ENCODE measurements at regions not wholly inside any gene's neighbourhood (a gene's known extent, or its start where the extent isn't known, plus 50 kb on each side); places are given as distances from the start of the nearest gene placed in this dataset.
"Not testable (repeated sequence)": the region's sequence is repeated elsewhere in the genome, so short reads cannot be mapped to it uniquely, and the experiment has no call there.

DNA sequence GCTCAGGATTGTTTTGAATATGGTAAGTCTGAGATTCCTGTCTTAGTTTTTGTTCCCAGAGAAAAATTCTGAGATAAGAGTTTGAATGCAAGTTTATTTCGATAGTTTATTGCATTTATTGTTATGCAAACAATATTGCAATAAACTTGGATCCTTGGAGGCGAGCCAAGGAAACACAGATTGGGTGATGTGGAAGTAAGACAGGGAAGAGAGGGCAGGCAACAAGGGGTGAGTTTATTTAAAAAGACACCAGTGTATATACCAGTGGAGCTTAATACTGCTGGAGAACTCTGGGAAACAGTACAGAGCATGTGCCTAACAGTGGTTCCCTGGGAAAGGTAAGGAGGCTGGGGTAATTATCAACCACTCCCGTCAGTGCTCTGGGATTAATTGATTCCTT lies 87.5 kb upstream of the NEDD4L start:
- no peak for DNase-seq (ENCODE audit: low read depth in 3 of 3, low spot score in 2 of 3)

DNA sequence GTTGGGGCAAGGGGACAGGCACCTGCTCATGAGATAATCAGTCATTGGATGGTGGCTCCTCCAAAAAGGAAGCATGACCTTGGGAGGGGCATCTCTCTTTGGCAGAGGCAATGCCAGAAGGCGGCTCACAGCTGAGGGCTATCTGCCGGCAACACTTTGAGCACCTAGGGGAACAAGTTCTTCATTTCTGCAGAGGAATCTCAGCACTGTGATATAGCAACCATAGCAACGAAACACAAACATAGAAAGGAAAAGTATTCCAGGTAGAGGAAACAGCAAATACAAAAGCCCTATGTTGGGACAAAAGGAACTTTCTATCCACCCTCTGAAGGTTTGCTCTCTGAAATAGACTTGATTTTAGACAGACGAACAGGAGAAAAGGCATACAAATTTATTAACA lies 89.1 kb upstream of the NEDD4L start:
- no peak for DNase-seq (ENCODE audit: low read depth in 3 of 3, low spot score in 2 of 3)

DNA sequence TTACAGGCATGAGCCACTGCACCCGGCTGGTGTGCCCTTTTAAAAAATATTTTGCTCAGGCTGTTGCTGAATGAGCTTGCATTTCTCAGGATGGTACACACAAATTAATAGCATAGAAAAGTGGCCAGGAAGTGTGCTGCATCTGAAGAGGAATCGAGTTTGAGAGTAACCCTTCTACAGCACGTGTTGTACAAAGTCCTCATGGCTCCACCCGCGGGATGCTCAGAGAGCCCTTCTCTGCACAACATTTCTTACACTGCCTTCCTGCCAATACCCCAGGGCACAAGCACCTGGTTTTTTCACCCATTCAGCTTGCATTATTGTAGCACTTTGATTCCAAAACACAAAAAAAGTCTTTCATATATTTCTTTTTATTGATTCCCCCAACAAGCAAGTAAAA lies 90.1 kb upstream of the NEDD4L start:
- DNase-seq (ENCODE audit: low read depth in 3 of 3, low spot score in 2 of 3): no peak

DNA sequence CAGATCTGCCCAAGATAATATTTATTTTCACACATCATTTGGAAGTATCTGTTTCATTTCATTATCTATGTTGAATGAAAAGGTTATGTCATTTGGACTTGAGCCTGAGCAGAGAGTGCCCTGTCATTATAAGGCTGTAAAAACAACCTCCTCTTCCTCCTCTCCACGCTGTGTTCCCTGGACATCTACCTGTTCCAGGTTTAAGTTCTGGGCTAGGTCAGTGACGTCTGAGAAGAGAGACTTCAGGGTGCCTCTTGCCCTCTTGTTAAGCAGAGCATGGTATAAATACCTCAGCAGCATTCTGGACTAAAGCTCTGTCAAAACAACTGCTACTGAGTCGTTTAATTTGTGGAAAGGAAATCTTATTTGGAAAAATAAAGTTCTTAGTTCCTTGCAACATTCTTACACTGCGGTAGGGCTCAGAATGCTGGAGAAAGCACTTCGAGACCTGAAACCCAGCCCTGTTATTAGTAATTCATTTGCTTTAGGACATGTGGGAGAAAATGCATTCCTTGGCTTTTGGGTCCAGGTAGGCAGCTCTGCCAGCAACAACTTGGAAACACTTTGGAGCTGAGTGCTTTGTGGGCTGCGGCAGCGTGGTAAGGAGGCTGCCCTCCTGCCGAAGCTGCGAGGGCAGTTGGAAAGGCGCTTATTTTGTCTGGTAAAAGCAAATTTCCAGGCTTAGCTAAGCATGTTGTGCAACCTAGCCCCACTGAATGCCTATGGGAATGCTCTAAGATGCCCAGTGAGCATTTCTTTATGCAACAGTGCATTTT lies 91.8 kb upstream of the NEDD4L start:
- no peak for DNase-seq (ENCODE audit: low read depth in 3 of 3, low spot score in 2 of 3)

DNA sequence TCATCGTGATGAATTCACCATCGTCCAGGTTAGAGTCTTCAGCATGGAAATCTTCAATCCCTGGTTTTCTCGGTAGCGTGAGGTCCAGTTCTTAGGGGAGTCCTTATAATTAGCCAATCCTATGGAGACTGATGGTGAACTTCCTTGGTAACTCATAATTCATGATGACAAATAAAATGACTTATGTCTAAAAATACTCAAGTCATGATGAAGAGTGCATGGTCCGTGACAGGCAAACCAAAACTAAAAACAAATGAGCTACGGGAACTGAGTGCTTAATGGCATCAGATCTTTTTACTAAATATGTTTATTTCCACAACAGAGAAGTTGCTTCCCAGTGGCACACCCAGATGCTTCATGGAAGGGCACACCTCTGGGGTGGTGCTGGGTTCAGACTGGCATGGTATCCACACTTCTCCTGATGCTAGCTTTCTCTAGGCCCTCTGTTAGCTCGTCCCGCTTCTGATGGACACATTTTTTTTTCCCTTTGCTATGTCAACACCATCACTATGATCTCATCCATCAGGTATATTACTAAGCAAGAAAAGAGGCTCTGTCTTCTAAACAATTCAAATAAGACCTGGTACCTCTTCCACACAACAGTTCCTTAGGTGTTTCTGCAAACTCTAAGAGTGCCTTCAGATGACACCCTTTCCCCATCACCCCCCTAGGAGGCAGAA lies 92.8 kb upstream of the NEDD4L start:
- no peak for DNase-seq (ENCODE audit: low read depth in 3 of 3, low spot score in 2 of 3)

DNA sequence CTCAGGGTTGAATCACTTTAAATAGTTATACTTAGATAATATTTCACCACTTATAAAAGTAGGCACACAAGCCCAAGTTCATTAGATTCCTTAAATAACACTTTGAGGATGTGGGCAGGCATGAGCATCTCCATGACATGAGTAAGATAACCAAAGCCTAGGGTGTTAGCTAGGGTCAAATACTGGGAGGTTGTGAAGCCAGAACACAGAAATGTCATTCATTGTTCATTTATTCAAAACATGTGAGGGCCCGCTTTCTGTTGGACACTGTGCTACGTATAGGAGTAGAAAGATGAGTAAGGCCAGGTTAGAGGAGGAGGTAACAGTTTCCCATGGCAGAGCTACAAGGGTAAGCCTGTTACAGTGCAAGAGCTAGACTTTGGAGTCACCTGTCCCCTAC lies 93.5 kb upstream of the NEDD4L start:
- DNase-seq (ENCODE audit: low read depth in 3 of 3, low spot score in 2 of 3): no peak

DNA sequence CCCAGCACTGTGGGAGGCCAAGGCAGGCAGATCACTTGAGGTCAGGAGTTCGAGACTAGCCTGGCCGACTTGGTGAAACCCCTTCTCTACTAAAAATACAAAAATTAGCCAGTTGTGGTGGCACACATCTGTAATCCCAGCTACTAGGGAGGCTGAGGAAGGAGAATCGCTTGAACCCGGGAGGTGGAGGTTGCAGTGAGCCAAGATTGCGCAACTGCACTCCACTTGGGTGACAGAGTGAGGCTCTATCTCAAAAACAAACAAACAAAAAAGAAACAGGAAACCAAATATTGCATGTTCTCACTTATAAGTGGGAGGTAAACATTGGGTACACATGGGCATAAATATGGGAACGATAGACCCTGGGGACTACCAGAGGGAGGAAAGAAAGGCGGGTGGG lies 94.7 kb upstream of the NEDD4L start:
- DNase-seq (ENCODE audit: low read depth in 3 of 3, low spot score in 2 of 3): not testable (repeated sequence)

DNA sequence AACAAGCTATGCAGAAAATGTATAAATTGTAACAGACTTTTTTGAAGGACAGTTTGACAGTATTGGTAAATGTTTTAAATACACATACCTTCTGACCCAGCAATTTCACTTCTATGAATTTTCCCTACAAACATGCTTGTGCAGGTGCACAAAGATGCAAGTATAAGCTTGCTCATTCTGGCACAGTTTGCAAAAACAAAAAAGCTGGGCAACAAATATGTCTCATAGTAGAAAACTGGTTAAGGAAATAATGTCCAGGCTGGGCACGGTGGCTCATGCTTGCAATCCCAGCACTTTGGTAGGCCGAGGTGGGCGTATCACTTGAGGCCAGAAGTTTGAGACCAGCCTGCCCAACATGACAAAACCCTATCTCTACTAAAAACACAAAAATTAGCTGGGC lies 96.9 kb upstream of the NEDD4L start:
- DNase-seq (ENCODE audit: low read depth in 3 of 3, low spot score in 2 of 3): no peak

DNA sequence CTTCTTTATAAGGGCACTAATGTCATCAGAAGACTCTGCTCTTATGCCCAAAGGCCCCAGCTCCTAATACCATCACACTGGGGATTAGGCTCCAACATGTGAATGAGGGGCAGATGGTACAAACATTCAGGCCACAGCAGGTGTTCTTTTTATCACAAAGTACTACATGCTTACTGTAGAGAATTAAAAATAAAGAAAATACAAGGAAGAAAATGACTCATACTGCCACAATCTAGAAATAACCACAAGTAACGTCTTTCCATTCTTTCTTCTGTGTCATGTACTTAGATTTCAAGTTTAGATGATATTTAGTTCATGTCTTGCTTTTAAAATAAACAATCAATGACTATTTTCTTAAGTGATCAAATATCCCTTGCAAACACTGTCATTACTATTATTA lies 100.3 kb upstream of the NEDD4L start:
- no peak for DNase-seq (ENCODE audit: low read depth in 3 of 3, low spot score in 2 of 3)

DNA sequence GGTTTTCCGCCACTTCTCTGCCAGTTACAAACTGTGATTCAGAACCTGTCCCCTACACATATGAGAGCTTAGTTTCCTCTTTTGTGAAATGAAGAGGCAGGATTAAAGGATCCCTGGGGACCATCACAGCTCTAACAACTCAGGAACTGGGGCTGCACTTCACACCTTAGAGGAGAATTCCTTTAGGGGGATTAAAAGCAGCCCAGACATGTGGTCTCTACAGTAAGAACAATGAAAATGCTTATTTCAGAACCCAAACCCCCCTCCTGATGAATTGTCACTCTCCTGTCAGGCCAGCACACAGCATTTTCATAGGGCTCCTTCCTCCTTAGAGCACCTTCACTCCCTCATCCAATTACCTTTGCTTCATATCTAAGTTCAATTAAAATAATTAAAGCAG lies 101.5 kb upstream of the NEDD4L start:
- DNase-seq (ENCODE audit: low read depth in 3 of 3, low spot score in 2 of 3): no peak

DNA sequence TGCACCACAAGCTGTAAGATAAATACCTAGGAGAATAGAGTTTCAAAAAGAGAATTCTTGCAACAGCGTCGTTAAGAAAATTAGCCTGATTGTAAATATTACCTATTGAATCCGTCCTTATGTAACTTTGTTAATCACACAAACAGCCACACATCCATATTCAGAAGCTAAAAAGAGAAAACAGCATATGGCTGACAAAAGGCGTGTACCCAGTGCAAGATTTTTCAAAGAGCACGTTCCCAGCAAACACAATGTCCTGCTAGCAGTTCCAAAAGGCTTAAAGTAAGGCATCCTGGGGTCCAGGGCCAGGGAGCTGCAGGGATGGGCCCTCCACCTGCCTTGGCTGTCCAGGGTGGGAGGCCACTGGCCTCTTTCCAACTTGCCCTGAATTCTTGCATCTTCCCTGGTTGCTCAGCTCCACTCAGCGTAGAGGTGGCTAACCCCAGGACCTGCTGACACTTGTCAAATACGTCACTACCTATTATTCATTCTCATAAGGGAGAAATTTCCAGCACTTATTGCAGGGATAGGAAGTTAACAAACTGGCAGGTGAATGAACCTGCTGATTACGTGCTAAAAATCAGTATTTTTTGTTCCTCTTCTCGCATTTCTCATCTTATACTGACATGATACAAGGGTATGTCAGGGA lies 102.1 kb upstream of the NEDD4L start:
- no peak for DNase-seq (ENCODE audit: low read depth in 3 of 3, low spot score in 2 of 3)

DNA sequence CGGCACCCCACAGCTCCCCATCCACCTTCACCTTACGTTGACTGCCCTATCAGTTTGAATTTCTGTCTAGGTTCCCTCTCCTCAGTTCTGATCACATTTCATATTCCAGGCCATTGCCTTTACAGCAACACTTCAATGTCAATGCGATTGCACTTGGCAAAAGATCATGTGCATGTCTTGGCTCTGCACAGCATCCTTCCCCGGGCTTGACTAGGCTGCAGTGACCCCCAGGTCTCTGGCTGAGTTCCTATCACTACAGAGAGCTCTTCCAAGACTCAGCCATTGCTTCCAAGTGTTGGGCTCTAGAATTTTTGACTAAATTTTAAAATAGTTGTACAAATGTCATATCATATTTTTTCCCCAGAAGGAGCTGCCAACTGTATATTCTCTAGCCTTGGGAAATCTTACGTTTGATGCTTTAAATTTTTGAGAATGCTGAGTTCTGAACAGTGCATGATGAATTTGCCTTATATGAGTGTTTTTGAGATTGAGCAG lies 103.8 kb upstream of the NEDD4L start:
- DNase-seq (ENCODE audit: low read depth in 3 of 3, low spot score in 2 of 3): no peak

DNA sequence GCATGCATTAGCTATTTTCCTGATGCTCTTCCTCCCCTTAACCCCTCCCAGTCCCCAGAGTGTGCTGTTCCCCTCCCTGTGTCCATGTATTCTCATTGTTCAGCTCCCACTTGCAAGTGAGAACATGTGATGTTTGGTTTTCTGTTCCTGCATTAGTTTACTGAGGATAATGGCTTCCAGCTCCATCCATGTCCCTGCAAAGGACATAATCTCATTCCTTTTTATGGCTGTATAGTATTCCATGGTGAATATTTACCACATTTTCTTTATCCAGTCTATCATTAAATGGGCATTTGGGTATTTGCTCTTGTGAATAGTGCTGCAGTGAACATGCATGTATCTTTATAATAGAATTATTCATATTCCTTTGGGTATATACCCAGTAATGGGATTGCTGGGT lies 109.7 kb upstream of the NEDD4L start:
- DNase-seq (ENCODE audit: low read depth in 3 of 3, low spot score in 2 of 3): not testable (repeated sequence)

DNA sequence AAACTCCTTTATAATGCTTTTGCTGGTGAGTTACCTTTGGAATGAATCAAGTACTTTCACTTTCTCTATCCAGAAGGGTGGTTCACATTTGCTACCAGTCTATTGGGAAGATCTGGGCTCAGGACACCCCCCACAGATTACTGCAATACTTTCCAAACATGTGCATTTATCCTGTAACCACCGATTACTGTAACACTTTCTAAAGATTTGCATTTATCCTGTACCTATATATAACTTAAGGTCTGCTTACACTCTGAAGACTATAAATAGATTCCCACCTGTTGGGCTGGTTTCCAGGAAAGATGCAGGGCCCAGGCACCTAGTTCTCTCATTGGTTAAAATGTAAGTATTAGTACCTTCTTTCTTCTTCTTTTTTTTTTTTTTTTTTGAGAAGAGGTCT lies 113.0 kb upstream of the NEDD4L start:
- DNase-seq (ENCODE audit: low read depth in 3 of 3, low spot score in 2 of 3): no peak

DNA sequence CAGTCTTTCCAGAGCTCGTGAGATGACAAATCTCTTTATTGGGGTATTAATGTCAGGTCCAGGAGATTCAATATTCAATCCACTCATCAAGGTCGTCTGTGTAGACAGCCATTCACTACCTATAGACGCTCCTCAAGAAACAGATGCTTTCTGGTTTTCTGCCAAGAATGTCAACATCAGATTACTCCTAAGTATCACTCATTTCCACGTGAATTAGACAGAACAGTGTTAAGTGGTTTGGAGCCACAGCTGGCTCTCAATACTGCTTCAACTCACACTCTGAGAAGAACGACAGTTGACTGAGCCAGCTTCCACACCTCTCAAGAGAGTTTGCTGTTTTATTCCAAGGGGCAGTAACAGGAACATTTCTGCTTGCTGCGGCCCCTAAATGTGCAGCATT lies 113.5 kb upstream of the NEDD4L start:
- no peak for DNase-seq (ENCODE audit: low read depth in 3 of 3, low spot score in 2 of 3)

DNA sequence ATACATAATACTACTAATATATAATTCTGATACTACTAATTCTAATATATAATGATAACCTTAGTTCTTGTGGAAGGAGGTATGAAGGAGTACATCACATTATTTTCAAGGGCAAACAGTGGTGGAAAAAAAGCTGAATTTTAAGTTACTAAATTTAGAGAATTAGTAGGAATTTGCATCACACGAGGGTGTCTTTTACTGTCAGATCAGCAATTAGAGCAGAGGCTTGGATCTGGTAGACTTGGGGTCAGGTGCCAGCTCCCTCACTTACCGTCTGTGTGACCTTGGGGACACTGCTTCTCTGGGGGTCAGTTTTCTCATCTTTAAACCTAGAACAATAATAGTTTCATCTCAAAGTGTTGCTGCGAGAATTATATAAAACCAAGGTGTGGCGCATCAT lies 114.1 kb upstream of the NEDD4L start:
- no peak for DNase-seq (ENCODE audit: low read depth in 3 of 3, low spot score in 2 of 3)

DNA sequence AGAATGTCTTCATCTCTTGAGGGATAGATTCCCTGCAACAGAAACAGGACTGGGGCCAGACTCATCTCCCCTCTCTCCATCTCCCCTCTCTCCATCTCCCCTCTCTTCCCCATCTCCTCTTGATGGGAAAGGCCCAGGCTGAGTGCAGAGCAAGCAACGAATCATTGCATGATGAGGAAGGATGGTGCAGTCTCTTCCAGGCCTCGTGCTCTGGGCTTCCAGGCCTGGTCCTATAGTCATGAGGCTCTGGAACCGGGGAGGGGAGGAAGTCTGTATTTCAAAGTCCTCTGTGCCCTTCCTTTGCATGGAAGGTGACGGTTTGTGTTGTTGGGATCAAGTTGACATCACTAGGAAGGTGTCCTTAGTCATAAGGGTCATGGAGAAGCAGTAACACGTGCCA lies 115.6 kb upstream of the NEDD4L start:
- no peak for DNase-seq (ENCODE audit: low read depth in 3 of 3, low spot score in 2 of 3)

DNA sequence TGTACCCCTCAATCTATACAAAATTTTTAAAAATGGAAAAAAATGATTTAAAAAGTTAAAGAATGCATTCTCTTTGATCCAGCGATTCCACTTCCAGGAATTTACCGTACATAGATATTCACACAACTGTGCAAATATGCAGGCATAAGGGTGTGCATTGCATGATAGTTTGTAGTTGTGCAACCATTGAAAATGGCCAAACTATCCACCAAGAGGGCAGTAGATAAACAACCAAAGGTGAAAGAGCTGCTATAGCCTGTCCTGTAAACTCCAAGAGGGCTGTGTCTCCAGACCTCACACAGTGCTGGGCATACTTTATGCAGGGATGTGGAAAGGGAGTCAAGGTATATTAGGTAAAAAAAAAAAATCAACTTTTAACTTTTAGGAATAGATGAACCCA lies 116.5 kb upstream of the NEDD4L start:
- DNase-seq (ENCODE audit: low read depth in 3 of 3, low spot score in 2 of 3): no peak

DNA sequence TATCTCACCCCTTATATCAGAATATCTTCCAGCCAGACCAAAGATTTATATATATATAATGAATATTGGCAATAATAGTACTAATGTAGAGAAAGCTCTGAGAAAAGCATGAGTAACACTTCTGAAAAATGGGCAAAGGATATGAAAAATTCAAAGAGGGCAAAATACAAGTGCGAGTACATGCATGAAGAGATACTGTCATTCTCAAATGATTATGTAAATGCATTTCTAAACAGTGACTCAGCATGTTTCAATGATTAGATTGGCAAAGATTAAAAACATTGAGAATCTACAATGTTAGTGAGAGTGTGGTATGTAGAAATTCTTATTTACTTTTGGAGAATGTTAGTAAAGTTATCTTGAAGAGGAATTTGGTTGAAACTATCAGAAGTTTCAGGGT lies 118.3 kb upstream of the NEDD4L start:
- no peak for DNase-seq (ENCODE audit: low read depth in 3 of 3, low spot score in 2 of 3)

DNA sequence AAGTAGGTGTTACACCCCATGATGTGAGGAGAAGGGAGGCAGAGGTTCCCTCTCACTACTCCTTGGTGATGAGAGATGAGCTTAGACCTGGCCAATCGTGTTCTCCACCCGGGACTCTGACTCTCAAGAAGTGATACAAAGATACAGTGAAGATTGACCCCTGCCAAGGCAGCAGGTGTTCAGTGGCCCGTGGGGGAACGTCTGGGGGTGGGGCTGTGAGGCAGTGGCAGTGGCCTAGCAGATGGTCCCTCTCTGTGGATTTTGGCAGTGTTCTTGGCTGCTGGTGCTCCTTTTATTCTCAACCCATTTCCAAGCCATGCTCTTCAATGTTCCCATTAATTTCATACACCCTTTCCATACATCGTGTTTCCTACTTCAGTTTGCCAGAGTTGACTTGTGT lies 120.4 kb upstream of the NEDD4L start:
- no peak for DNase-seq (ENCODE audit: low read depth in 3 of 3, low spot score in 2 of 3)

DNA sequence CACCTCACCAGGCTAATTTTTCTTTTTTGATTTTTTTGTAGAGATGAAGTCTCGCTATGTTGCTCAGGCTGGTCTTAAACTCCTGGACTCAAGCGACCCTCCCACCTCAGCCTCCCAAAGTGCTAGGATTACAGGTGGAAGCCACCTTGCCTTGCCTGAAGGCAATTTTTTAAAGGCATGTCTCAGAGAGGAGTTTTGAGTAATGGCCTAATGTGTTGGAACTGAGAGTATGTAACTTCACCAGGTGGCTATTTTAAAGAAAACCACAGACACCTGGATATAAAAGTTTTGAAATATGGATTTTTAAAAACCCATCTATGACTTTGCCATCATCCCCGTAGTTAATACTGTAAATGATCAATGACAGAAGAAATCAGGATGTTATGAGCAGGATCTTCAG lies 119.8 kb upstream of the ATP8B1 start:
- no peak for DNase-seq (ENCODE audit: low read depth in 3 of 3, low spot score in 2 of 3)

DNA sequence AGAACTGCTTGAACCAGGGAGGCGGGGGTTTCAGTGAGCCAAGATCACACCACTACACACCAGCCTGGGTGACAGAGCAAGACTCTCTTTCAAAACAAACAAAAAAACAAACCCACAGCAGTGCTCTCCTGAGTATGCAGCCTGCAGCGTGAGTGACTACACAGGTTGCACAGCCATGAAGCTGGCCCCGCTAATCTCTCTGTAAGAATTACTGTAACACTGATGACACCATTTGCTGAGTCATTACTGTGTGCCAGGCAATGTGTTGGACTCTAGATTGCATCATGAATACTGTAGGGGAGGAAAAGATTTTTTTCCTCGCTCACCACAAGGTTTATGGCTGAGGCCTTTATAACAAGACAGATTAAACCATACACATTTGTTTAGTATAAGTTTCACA lies 118.6 kb upstream of the ATP8B1 start:
- DNase-seq (ENCODE audit: low read depth in 3 of 3, low spot score in 2 of 3): no peak
